D341Med (cell line): ENCODE measurements at regions not wholly inside any gene's neighbourhood (a gene's known extent, or its start where the extent isn't known, plus 50 kb on each side); places are given as distances from the start of the nearest gene placed in this dataset.

Experiments used
- DNase-seq: peaks from one replicate; pipeline ENCODE4 v3.0.0; 2012; ENCODE audit warnings: low spot score

- no peak for DNase-seq
Observed at GRCh38 chr2:19235308-19235707, 123.1 kb downstream of the OSR1 start.

- no peak for DNase-seq
Observed at GRCh38 chr2:19232312-19232711, 126.1 kb downstream of the OSR1 start.

GRCh38 chr2:19231625-19232024 lies 126.8 kb downstream of the OSR1 start:
- no peak for DNase-seq

GRCh38 chr2:19230626-19231025 lies 127.8 kb downstream of the OSR1 start:
- DNase-seq, result no peak

- peak; percentile 65 for DNase-seq
Observed at GRCh38 chr2:19228715-19229114, 129.7 kb downstream of the OSR1 start.

GRCh38 chr2:19228181-19228593 lies 130.2 kb downstream of the OSR1 start:
- no peak for DNase-seq

- DNase-seq, result no peak
Observed at GRCh38 chr2:19226871-19227270, 131.6 kb downstream of the OSR1 start.

- no peak for DNase-seq
Observed at GRCh38 chr2:19226386-19226785, 132.0 kb downstream of the OSR1 start.

GRCh38 chr2:19225931-19226330 lies 132.5 kb downstream of the OSR1 start:
- DNase-seq, result no peak

- DNase-seq, result no peak
Observed at GRCh38 chr2:19225126-19225525, 133.3 kb downstream of the OSR1 start.

- no peak for DNase-seq
Observed at GRCh38 chr2:19224486-19224885, 133.9 kb downstream of the OSR1 start.

- DNase-seq, result no peak
Observed at GRCh38 chr2:19224011-19224410, 134.4 kb downstream of the OSR1 start.

- DNase-seq, result no peak
Observed at GRCh38 chr2:19219060-19219459, 139.4 kb downstream of the OSR1 start.

- DNase-seq, result no peak
Observed at GRCh38 chr2:19218166-19218565, 140.3 kb downstream of the OSR1 start.

GRCh38 chr2:19216676-19217602 lies 141.5 kb downstream of the OSR1 start:
- DNase-seq, result no peak

GRCh38 chr2:19216238-19216637 lies 142.2 kb downstream of the OSR1 start:
- DNase-seq, result no peak

- DNase-seq, result no peak
Observed at GRCh38 chr2:19214682-19215391, 143.6 kb downstream of the OSR1 start.

- no peak for DNase-seq
Observed at GRCh38 chr2:19209575-19210341, 148.7 kb downstream of the OSR1 start.

- no peak for DNase-seq
Observed at GRCh38 chr2:19208479-19209199, 149.8 kb downstream of the OSR1 start.

- no peak for DNase-seq
Observed at GRCh38 chr2:19207452-19207851, 151.0 kb downstream of the OSR1 start.

GRCh38 chr2:19205983-19206533 lies 152.4 kb downstream of the OSR1 start:
- DNase-seq, result no peak

- no peak for DNase-seq
Observed at GRCh38 chr2:19203866-19204265, 154.6 kb downstream of the OSR1 start.
